ENCODE measurements at regions not wholly inside any gene's neighbourhood (a gene's known extent, or its start where the extent isn't known, plus 50 kb on each side); places are given as distances from the start of the nearest gene placed in this dataset.
"Not testable (repeated sequence)": the region's sequence is repeated elsewhere in the genome, so short reads cannot be mapped to it uniquely, and the experiment has no call there.

DNA sequence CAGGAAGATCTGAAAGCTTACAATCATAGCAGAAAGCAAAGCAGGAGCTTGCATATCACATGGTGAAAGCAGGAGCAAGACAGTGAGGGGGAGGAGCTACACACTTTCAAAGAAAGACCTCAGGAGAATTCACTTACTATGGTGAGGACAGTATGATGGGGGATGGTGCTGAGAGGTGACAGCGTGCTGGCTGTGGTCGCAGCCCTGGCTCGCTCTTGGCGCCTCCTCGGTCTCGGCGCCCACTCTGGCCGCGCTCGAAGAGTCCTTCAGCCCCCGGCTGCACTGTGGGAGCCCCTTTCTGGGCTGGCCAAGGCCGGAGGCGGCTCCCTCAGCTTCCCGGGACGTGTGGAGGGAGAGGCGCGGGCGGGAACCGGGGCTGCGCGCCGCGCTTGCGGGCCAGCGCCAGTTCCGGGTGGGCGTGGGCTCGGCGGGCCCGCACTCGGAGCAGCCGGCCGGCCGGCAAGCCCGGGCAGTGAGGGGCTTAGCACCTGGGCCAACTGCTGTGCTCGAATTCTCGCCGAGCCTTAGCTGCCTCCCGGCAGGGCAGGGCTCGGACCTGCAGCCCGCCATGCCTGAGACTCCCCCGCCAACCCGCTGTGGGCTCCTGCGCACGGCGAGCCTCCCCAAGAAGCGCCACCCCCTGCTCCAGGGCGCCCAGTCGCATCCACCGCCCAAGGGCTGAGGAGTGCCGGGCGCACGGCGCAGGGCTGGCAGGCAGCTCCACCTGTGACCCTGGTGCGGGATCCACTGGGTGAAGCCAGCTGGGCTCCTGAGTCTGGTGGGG, 131.9 kb upstream of the SPATS2L start:
- no peak for DNase-seq

DNA sequence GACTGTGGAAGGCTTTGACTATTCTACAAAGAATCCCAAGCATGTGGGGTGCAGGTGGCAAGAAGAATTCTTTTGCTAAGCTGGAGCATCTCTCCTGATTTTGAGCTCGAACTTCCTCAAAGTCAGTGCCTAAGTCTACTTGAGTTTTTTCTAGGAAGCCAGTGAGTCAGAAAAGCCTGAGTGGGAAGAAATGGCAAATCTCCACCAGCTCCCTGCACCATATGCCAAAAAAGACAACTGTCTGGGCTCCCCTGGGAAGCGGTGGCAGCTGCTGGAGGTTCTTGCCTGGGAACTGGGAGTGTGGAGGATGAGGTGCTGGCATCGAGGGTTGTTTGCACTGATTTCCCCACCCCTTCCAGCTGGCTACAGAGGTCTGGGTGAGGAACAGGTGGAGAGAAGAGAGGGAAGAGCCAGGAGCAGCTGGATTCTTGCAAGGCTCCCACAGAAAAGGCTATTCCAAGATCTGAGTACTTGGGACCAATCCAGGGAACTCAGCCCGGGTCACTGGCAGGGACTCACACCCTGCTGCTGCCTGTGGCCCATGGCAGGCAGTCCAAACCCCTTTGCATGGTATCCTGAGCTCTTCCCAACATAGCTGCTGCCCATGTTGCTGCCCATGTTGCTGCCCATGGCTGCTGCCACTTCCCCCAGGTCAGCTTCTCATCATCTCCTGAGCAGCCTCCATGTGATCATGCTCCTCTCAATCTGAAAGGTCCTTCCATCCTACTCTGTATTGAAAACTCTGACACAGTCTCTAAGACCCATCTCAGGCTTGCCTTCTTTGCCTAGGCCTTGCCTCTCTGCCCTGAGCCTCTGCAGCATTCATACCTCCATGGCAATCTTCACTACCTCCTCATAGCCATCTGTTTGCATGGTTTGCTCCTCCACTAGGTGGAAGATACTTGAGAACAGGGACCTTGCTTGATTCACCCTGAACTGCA, 128.3 kb upstream of the SPATS2L start:
- DNase-seq, result peak; percentile 28

DNA sequence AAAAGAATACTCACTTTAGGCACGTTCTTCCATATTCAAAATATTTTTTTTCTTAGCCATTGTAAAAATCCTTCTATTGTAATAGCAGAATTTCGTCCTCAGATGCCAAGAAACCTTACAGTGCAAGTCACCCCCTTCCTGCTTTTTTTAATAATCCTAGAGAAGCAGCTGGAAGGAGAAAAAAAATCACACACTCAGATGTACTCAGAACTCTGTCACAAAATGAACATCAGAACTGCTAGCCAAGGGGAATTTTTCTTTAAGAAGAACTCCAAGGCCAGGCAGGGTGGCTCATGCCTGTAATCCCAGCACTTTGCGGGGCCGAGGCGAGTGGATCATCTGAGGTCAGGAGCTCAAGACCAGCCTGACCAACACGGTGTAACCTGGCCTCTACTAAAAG, 127.3 kb upstream of the SPATS2L start:
- no peak for DNase-seq

DNA sequence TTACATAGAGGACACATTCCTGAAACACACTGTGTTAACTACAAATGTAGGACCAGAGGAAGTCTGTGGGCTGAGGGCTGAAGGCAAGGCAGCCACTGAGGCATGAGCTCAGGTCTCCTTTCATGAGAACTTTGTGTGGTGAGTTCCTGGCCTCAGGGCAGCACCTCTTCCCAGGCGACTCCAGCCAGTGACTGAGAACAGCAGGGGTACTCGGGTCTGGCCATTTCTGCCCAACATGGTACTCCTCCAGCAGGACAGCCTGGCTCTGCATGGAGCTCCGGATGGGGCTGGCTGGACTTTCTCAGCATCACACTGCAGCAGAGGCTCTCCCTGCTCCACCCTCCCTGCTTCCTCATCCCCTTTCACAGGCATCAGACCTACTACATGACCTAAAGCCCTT, 125.5 kb upstream of the SPATS2L start:
- DNase-seq, result no peak

DNA sequence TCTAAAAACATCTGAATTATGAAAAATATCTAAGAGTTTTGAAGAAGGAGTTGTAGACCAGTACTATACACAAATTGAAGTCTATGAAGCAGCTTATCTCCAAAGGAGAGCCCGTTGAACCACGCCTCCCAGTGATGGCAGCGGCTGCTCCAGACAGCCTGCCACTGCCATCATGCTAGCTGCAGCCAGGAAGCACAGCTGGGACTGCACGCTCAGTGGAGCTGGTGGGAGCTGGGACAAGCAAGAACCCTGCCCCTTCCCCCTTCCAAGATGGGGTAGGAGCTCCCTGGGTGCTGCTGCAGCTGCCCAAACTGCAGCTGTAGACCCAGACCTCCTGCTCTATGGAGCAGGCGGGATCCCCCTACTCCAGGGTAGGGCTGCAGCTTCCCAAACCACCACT, 124.7 kb upstream of the SPATS2L start:
- no peak for DNase-seq

DNA sequence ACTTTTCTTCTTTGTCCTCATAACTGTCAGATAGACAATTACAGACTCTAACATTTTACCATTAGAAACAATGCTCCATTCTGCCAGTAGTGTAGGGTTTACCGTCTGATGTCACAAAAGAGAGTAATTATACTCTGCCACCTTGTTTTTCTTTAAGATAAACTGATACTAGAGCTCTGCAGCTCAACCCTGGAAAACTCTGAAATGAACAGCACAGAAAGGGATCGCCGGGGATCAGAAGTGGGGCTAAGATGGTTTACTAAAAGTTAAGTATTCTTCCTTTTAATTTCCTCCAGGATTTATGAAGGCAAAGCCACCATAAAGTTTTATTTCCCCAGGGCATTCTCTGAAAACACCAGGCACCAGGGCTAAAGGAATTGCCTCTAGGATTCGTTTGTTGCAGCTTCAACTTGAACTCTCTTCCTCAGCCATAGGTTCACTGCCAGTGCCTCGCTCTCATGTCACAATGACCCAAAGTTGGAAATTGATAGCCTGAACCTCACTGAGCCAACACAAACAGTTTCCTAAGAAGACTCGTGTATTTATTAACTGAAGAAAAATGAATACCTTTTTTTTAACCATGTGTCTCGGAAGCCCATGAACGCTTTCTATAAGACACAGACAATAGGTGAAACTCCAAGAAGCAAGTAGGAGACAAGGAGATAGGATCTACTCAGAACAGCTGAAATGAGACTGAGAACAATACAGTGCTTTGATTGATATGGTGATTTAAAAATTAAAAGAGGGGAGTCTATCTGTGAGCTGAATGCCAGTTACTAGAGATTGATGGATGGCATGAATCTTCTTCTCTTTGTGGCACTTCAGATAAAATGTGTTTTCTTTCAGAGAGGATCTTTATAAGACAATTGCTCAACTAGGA, 121.5 kb upstream of the SPATS2L start:
- DNase-seq, result no peak

DNA sequence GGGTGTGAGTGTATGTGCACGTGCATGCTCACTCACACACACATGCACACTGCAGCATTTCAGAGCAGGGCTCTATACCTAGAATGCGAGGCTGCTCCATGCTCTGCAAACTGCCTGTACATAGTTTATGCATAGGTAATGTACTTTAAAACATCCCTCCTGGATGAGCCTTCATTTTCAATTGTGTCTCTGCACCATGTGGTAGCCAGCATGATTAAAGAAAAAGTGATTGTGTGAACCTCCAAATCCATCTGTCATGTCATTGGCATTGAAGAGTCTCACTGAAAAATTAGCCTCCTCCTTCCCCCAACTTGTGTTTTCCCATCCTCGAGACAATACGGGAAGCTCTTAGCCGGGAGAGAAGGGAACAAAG, 120.9 kb upstream of the SPATS2L start:
- no peak for DNase-seq

DNA sequence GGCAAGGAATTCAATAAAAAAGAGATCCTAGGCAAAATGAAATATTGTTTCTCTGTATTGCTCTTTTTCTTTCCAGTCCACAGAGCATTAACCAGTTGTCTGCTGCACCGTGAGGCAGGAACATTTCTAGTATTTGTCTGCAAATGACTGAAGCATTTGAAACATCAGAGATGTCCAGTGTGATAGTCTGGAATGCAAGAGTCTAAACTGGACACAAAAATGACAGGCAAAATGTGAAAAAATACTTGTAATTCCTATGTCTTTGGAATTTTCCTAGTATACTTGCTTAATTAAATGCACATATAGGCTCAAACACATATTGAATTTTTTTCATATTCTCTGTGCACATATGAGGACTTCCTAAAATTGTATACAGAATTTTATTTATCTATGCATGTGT, 120.5 kb upstream of the SPATS2L start:
- DNase-seq, result no peak

DNA sequence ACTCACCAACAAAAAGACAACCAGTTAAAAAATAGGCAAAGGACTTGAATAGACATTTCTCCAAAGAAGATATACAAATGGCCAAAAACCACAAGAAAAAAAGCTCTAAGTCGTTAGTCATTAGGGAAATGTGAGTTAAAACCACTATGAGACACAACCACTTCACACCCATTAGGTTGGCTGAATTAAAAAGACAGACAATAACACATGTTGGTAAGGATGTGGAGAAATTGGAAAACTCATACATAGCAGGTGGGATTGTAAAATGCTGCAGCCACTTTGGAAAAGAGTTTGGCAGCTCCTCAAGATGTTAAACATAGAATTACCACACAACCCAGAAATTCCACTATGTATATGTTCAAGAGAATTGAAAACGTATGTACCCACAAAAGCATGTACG, 117.6 kb upstream of the SPATS2L start:
- DNase-seq, result no peak

DNA sequence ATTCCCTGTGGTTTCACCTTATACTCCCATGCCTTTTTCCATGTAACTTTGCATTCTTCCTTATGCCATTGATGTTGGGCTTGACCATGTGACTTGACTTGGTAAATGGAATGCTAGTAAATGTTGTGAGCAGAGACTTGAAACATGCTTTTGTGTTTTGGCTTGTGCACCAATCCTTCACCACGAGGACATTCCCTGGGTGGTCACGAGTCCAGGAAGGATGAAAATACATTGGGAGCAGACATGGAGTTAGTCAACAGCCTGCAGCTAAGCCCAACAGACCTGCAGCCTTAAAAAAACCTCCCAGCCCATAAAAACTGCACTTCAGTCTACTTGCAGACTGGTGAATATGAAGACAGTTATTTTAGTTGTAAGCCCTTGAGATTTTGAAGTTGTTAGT, 116.5 kb upstream of the SPATS2L start:
- no peak for DNase-seq

DNA sequence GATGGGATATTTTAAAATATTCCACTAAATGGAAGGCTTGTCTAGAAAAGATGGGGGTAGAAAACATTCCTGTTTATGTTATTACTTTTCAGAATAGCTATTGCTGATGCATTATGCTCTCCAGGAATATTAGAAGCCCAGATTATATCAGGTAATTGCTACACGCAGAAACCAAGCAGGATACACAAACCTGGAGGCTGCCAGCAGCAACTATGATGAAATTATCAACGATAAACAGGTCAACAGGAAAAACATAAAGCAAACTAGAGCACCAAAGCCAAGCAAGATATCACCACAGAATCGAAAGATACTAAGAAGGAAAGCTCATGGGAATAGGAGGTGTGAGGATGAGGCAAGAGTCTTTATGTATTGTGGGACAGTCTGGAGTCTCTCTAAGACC, 113.2 kb upstream of the SPATS2L start:
- no peak for DNase-seq

DNA sequence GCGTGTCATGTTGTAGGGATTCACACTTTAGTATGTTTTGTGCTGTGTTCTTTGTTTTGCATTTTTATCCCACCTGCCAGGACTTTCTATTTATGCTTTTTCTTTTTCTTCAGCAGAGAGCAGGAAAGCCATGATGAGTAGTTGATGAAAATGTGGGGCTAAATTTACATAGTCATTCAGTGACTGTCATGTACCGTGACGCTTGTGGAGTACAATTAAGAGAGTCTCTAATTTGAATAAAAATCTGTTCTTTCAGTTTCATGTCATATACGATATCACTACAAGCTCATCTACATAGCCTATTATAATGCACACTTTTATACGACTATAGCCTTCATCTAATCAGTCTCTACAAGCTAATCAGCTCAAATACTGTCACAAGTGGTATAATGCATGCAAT, 112.7 kb upstream of the SPATS2L start:
- DNase-seq, result no peak

DNA sequence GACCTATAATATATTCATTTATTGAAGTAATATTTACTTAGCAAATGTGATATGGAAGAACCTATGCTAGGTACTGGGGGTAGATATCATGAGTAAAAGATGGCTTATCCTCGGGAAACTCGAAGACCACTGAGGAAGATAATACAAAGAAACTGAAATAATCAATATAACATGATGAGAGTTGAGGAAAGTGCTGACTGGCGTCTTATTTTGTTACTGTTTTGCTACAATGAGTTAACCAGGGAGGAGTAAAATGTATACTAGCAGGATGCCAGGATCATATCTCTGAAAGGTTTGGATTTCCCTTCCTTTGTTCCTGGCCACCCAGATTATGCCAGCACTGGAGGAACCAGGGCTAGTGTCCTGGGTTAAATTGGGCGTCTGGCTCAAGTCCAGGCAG, 111.7 kb upstream of the SPATS2L start:
- DNase-seq, result no peak

DNA sequence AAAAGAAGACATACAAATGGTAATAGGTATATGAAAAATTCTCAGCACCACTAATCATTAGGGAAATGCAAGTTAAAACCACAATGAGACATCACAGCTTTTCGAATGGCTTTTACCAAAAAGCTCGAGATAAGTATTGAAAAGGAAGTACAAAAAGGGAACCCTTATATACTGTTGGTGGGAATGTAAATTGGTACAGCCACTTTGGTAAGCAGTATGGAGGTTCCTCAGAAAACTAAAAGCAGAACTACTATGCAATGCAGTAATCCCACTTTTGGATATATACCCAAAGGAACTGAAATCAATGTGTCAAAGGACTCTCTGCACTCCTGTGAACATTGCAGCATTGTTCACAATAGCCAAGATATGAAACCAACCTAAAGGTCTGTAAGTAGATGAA, 107.5 kb upstream of the SPATS2L start:
- no peak for DNase-seq

DNA sequence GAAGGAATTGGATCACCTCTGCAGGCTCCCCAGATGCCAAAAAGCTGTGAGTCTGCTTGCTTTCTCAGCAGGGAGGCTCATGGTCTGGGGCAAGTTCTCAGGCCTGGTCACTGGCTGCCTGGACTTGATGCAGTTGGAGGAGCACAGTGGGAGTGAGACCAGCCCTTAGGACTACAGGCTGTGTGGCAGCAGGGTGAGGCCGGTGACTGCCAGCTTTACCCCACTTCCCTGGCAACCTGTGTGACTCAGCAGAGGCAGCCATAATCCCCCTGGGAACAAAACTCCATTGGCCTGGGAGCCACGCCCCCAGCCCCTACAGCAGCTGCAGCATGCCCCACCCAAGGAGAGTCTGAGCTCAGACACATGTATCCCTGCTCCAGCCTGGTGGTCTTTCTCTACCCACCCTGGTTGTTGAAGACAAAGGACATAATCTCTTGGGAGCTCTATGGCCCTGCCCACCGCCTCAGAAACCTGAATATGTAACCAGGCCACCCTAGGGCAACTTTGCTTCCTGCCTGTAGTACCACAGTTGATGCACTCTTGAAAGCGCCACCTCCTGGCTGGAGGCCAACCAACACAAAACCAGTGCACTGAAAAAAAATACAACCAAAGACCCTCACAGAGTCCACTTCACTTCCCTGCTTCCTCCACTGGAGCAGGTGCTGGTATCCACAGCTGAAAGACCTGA, 106.8 kb upstream of the SPATS2L start:
- no peak for DNase-seq

DNA sequence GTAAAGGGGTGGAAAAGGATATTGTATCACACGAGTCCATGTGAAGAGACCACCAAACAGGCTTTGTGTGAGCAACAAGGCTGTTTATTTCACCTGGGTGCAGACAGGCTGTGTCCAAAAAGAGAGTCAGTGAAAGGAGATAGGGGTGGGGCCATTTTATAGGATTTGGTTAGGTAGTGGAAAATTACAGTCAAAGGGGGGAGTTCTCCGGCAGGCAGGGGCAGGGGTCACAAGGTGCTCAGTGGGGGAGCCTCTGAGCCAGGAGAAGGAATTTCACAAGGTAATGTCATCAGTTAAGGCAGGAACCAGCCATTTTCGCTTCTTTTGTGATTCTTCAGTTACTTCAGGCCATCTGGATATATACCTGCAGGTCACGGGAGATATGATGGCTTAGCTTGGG, 104.7 kb upstream of the SPATS2L start:
- not testable (repeated sequence) for DNase-seq

DNA sequence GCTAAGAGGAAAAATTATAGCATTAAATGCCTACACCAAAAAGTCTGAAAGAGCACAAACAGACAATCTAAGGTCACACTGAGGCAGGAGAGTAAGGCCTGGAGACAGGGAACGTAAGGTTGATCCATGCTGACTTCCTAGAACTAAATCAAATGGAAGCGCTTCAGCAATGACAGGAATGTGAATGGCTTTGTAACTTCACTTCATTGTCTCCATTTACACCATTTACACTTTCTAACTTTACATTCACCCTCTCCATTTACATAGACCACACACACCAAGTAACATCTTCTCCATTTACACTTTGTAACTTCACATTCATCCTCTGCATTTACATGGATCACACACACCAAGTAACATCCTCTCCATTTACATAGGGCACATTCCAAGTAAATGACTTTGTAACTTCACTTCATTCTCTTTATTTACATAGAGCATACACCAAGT, 103.1 kb upstream of the SPATS2L start:
- DNase-seq, result no peak

DNA sequence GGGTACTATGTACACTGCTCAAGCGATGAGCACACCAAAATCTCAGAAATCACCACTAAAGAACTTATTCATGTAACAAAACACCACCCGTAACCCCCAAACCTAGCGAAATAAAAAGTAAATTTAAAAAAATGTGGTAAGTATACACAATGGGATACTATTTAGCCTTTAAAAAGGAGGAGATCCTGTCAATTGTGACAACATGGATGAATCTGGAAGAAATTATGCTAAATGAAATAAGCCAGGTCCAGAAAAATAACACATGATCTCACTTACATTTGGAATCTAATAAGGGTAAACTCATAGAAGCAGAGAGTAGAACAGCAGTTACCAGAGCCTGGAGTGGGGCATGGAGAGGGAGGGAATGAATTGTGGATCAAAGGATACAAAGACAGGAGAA, 98.5 kb upstream of the SPATS2L start:
- no peak for DNase-seq

DNA sequence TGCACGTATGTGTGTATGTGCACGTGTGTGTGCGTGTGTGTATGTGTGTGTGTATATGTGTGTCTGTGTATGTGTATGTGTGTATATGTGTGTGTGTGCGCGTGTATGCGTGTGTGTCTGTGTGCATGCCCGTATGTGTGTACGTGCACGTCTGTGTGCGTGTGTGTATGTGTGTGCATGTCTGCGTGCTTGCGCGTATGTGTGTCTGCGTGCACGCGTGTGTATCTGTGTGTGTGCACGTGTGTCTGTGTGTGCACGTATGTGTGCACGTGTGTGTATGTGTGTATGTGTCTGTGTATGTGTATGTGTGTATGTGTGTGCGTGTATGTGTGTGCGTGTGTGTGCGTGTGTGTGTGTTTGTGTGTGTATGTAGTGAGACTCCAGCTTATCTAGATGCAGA, 97.5 kb upstream of the SPATS2L start:
- no peak for DNase-seq

DNA sequence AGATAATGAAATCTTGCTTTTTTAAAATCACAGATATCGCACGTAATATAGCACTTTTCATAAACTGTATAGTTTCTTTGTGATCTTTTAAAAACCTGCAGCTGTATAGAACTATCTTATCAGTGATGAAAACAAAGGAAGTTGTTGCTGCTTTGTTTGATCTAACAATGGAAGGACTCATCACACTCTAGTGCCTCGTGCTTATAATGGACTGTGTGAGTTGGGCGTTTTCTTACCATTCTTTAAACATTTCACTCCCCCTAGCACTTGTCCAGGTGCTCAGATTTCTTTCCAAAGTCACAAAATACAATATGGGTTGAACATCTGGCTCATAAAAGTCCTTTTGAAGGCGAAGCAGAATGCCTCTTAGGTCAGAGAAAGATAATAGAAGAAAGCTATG, 94.8 kb upstream of the SPATS2L start:
- DNase-seq, result no peak

DNA sequence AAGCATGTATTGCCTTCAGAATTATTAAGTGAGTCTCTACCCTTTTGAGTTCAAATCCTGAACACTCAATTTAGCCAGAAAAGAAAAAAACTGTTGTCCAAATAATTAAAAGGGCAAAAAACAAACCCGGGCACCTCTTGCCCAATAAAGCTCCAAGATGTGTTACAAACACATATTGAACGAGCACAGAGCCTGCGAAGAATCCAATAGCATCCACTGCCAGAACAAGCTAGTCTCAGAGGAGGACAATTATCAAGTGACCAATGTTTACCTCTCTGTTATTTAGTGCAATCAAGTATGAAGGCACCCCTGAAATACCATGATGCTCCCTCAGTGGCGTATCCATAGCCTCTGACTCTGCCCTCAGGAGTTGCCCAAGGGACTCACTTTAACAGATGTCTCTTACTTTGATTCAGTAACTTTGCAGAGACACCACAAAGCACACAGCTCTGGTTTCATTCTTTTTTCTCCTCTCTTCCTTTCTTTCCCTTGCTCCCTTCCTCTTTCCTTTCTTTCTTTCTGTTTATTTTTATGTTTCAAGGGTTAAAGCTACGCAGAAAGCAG, 93.5 kb upstream of the SPATS2L start:
- no peak for DNase-seq

DNA sequence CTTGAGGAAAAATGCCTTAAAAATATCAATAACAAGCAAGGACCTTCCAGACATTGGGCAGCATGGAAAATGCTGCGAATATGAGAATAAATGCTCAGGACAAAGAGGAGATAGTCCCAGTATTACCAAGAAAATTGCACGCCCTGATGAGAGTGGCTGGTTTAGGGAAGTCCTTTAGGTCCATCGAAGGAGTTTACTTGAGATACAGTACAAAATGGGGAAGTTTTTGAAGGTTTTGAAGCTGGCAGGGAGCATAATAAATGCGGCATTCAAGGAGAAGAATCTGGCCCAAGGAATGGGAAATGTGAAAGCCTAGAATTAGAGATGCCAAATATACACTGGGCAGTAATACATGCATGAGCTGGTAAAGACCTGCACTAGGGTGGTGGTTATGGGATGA, 90.2 kb upstream of the SPATS2L start:
- DNase-seq, result no peak

Data from skin of body (tissue), 1 donor.